PC-9 (cell line): ENCODE measurements at regions not wholly inside any gene's neighbourhood (a gene's known extent, or its start where the extent isn't known, plus 50 kb on each side); places are given as distances from the start of the nearest gene placed in this dataset.

Experiments
- BruUV-seq: library from RNA; stranded (reverse); fragments of 400-500 nt; replicated peaks from 2 replicates; lab custom pipeline; 2021; lab: Mats Ljungman, UMichigan
- CTCF ChIA-PET: fragments of 300-600 bp; sonication (Branson Sonifier 250); formaldehyde crosslinking; loops from one replicate; lab custom pipeline; 2022; ENCODE audit warnings: antibody characterized with exemption; lab: Charles Lee
- POLR2A ChIA-PET: fragments of 300-600 bp; sonication (Branson Sonifier 250); formaldehyde crosslinking; loops from one replicate; lab custom pipeline; 2022; ENCODE audit warnings: antibody characterized with exemption; ENCODE audit not compliant: unreplicated experiment; lab: Charles Lee
- DNase-seq, 2 experiments: peaks; one replicate each; pipeline versions ENCODE4 v3.0.0 to v3.0.0-alpha.2; 2015 to 2022; ENCODE audit warnings: mixed read lengths in 1 of 2
- H2AFZ ChIP-seq: fragments of 200-600 bp; sonication (generic); 2 replicates; pipeline ENCODE4 v1.8.1; 2017; ENCODE audit warnings: antibody characterized with exemption
- H3F3A ChIP-seq: fragments of 200-600 bp; sonication (generic); 2 replicates; pipeline ENCODE4 v1.8.1; 2017; ENCODE audit warnings: antibody characterized with exemption, mild to moderate bottlenecking, low read depth; ENCODE audit not compliant: insufficient read depth
- H3K27ac ChIP-seq: fragments of 200-600 bp; sonication (generic); 2 replicates; pipeline ENCODE4 v1.6.1; 2016; ENCODE audit warnings: mixed run types
- H3K27me3 ChIP-seq: fragments of 200-600 bp; sonication (generic); 2 replicates; pipeline ENCODE4 v1.6.1; 2016; ENCODE audit warnings: low read depth, mixed run types; ENCODE audit not compliant: insufficient read depth
- H3K36me3 ChIP-seq: fragments of 200-600 bp; sonication (generic); 2 replicates; pipeline ENCODE4 v1.6.1; 2016; ENCODE audit warnings: low read depth, mixed run types
- H3K4me1 ChIP-seq: fragments of 200-600 bp; sonication (generic); replicated peaks from 2 replicates; pipeline ENCODE4 v1.6.1; 2016; ENCODE audit warnings: mixed run types; ENCODE audit not compliant: insufficient read depth
- H3K4me2 ChIP-seq: fragments of 200-600 bp; sonication (generic); 2 replicates; pipeline ENCODE4 v1.6.1; 2017; ENCODE audit warnings: mixed run types
- H3K4me3 ChIP-seq: fragments of 200-600 bp; sonication (generic); 2 replicates; pipeline ENCODE4 v1.6.1; 2016; ENCODE audit warnings: mixed run types
- H3K79me2 ChIP-seq: fragments of 200-600 bp; sonication (generic); 2 replicates; pipeline ENCODE4 v1.6.1; 2017; ENCODE audit warnings: low read depth, mixed run types
- H3K9me2 ChIP-seq: fragments of 200-600 bp; sonication (generic); 2 replicates; pipeline ENCODE4 v1.8.1; 2017; ENCODE audit warnings: mild to moderate bottlenecking; ENCODE audit not compliant: insufficient read depth
- H3K9me3 ChIP-seq: fragments of 200-600 bp; sonication (generic); 2 replicates; pipeline ENCODE4 v1.8.1; 2016; ENCODE audit warnings: low read depth; ENCODE audit not compliant: insufficient read depth
- H4K20me1 ChIP-seq: fragments of 200-600 bp; sonication (generic); 2 replicates; pipeline ENCODE4 v1.8.1; 2017; ENCODE audit not compliant: insufficient read depth
- CTCF ChIP-seq: fragments of 200-600 bp; sonication (generic); conservative IDR thresholded peaks from 2 replicates; pipeline ENCODE4 v1.6.1; 2017; ENCODE audit warnings: mixed run types, antibody characterized with exemption, mild to moderate bottlenecking, moderate library complexity
- EZH2 ChIP-seq: fragments of 200-600 bp; sonication (generic); IDR thresholded peaks from 2 replicates; pipeline ENCODE4 v1.8.0; 2017; ENCODE audit warnings: antibody characterized with exemption, low read depth
- intact Hi-C: fragments of 100-400 bp; cut with micrococcal nuclease; formaldehyde crosslinking; loops from one replicate; pipeline ENCODE4 v1.10.0; 2022; ENCODE audit not compliant: unreplicated experiment

GRCh38 chr15:97059281-97059680 lies 728.8 kb downstream of the NR2F2 start:
- CTCF ChIA-PET = no interaction called here
- Histone ChIP-seq H3K27ac (no peak overlapping the region), H3K79me2 (no peaks in the 10 kb centered on the region), H3F3A (no peaks in the 10 kb centered on the region), H3K4me2 (no peak overlapping the region), H3K9me2 (no peaks in the 10 kb centered on the region), H4K20me1 (no peaks in the 10 kb centered on the region), H3K36me3 (no peaks in the 10 kb centered on the region), H3K27me3 (no peaks in the 10 kb centered on the region), H3K9me3 (no peaks in the 10 kb centered on the region), H3K4me1 (no peaks in the 10 kb centered on the region), H2AFZ (no peak overlapping the region), H3K4me3 (no peak overlapping the region)
- DNase-seq = no peak
- no peak for TF ChIP-seq CTCF
- no peak for TF ChIP-seq EZH2
- POLR2A ChIA-PET = no interaction called here
- intact Hi-C loops = no loop called here
- no TSS peak for BruUV-seq

- H3K9me2 ChIP-seq = no peaks in the 10 kb centered on the region
- no peaks in the 10 kb centered on the region for H4K20me1 ChIP-seq
- no peak overlapping the region for H3K4me3 ChIP-seq
- H3K4me2 ChIP-seq = no peak overlapping the region
- H3F3A ChIP-seq = no peaks in the 10 kb centered on the region
- no peaks in the 10 kb centered on the region for H3K9me3 ChIP-seq
- POLR2A ChIA-PET = no interaction called here
- CTCF ChIA-PET = no interaction called here
- TF ChIP-seq EZH2 = no peak
- no peak for TF ChIP-seq CTCF
- no TSS peak for BruUV-seq
- no peaks in the 10 kb centered on the region for H3K4me1 ChIP-seq
- no peak overlapping the region for H2AFZ ChIP-seq
- H3K27ac ChIP-seq = no peak overlapping the region
- no peaks in the 10 kb centered on the region for H3K79me2 ChIP-seq
- no peak for DNase-seq
- no peaks in the 10 kb centered on the region for H3K27me3 ChIP-seq
- intact Hi-C loops = no loop called here
- H3K36me3 ChIP-seq = no peaks in the 10 kb centered on the region
Observed at GRCh38 chr15:97061392-97061791, 730.9 kb downstream of the NR2F2 start.

GRCh38 chr15:97071668-97072067 lies 741.2 kb downstream of the NR2F2 start:
- Histone ChIP-seq H3K27me3 (peaks cover 6% of the 10 kb centered on the region; the same call in 1 of the 2 replicates), H3K9me2 (no peaks in the 10 kb centered on the region), H3K36me3 (no peaks in the 10 kb centered on the region), H3K79me2 (no peaks in the 10 kb centered on the region), H3K9me3 (no peaks in the 10 kb centered on the region; the same call in 1 of the 2 replicates), H3K4me1 (no peaks in the 10 kb centered on the region), H3K4me2 (no peak overlapping the region), H2AFZ (no peak overlapping the region), H4K20me1 (no peaks in the 10 kb centered on the region), H3K4me3 (no peak overlapping the region), H3F3A (no peaks in the 10 kb centered on the region), H3K27ac (no peak overlapping the region)
- ChIA-PET CTCF (no interaction called here), POLR2A (no interaction called here)
- no TSS peak for BruUV-seq
- TF ChIP-seq EZH2 (no peak), CTCF (no peak)
- DNase-seq = no peak
- intact Hi-C loops = no loop called here
